ENCODE measurements at regions not wholly inside any gene's neighbourhood (a gene's known extent, or its start where the extent isn't known, plus 50 kb on each side); places are given as distances from the start of the nearest gene placed in this dataset.

DNA sequence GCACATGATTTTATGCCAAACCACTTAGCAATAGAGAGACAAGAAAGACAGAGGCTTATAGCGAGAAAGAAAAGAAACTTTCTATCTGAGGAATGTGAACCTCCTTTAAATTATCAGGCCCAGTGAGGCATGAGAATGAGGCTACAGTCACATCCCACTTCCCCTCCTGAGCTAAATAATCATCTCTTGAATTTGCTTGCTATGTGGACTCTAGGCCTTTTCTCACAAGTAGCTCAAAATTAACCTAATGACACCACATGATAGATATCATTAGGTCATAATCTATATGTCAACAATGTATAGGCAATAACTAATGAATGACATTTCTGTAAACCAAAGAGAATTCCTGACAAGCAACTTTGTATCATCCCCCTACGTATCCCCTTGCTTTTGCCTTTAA is 301.5 kb upstream of the MGAT5 start:
- no peak overlapping the region for H3K4me3 ChIP-seq (ENCODE audit: low read length)
- TF ChIP-seq, protein P1, sequence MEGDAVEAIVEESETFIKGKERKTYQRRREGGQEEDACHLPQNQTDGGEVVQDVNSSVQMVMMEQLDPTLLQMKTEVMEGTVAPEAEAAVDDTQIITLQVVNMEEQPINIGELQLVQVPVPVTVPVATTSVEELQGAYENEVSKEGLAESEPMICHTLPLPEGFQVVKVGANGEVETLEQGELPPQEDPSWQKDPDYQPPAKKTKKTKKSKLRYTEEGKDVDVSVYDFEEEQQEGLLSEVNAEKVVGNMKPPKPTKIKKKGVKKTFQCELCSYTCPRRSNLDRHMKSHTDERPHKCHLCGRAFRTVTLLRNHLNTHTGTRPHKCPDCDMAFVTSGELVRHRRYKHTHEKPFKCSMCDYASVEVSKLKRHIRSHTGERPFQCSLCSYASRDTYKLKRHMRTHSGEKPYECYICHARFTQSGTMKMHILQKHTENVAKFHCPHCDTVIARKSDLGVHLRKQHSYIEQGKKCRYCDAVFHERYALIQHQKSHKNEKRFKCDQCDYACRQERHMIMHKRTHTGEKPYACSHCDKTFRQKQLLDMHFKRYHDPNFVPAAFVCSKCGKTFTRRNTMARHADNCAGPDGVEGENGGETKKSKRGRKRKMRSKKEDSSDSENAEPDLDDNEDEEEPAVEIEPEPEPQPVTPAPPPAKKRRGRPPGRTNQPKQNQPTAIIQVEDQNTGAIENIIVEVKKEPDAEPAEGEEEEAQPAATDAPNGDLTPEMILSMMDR (conservative IDR thresholded peaks at IDR 0.05; ENCODE audit: low read depth, low read length), result no peak
- no peak for DNase-seq (ENCODE audit: low read depth)

DNA sequence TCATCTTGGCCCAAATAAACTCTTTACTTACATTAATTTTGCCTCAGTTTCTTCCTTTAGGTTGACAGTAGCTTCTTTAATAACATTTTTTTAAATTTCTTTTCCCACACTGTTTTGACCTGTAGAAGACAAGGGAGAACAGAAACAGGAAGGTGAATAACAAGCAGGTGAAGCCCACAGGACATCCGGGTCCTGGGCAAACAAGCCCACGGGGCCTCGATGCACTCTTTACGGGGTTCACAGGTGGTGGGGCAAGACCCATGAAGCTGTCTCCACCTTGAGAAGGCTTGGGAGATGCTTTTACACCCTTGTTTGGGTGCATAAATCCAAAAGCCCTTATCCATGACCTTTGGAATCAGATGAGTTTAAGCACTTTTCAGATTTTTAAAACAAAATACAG is 301.0 kb upstream of the MGAT5 start:
- TF ChIP-seq, protein P1 (conservative IDR thresholded peaks at IDR 0.05; ENCODE audit: low read depth, low read length), result no peak
- no peak overlapping the region for H3K4me3 ChIP-seq (ENCODE audit: low read length)
- DNase-seq (ENCODE audit: low read depth), result no peak

DNA sequence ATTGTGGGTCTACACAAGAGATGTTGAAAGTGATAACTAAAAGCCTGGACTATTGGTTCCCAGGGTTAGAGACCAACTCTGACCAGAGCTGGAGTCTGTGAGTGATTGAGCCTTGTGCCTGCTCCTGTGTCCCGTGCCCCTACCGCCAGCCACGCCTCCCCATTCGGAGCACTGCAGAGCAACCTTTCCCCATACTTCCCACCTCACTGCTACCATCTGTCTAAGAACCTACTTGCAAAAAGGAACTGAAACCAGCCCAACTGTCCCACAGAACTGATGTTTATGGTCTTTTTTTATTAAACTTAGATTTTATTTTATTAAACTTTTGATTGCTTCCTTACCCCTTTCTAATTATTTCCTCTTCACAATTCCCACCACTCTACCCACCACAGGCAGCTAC is 300.3 kb upstream of the MGAT5 start:
- TF ChIP-seq, protein P1 (conservative IDR thresholded peaks at IDR 0.05; ENCODE audit: low read depth, low read length), result no peak
- DNase-seq (ENCODE audit: low read depth), result no peak
- no peak overlapping the region for H3K4me3 ChIP-seq (ENCODE audit: low read length)

- H3K4me3 ChIP-seq (ENCODE audit: low read length), result no peak overlapping the region
- TF ChIP-seq, protein P1 (conservative IDR thresholded peaks at IDR 0.05; ENCODE audit: low read depth, low read length), result no peak
- no peak for DNase-seq (ENCODE audit: low read depth)
These were observed 299.2 kb upstream of the MGAT5 start for GRCh38 chr2:133954636-133955035.

GRCh38 chr2:133955169-133955568 is 298.7 kb upstream of the MGAT5 start:
- TF ChIP-seq, protein P1 (conservative IDR thresholded peaks at IDR 0.05; ENCODE audit: low read depth, low read length), result no peak
- H3K4me3 ChIP-seq (ENCODE audit: low read length), result no peak overlapping the region
- DNase-seq (ENCODE audit: low read depth), result no peak

DNA sequence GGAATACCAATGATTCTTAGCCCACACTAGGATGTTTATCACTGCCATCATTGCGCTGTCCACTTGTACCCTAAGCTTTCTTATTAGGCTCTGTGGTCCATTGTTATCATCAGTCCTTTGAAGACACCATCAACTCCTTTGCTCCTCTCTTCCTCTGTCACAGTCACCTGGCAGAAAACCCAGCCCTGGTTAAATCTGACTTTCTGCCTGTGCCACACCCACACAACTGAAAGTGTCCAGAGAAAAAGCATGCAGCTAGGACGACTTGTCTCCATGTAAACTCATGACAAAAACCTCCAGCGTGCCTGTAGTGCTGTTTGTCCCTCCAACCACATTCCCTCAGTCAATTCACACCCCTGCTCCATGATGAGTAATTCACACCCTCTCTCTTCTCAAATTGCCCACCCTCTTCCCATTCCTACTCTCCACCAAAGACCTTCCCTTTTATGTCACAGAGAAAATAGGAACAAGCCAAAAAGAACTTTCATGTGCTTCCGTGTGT is 297.4 kb upstream of the MGAT5 start:
- H3K4me3 ChIP-seq (ENCODE audit: low read length), result no peak overlapping the region
- no peak for DNase-seq (ENCODE audit: low read depth)
- TF ChIP-seq, protein P1 (conservative IDR thresholded peaks at IDR 0.05; ENCODE audit: low read depth, low read length), result no peak

GRCh38 chr2:133957724-133958480 is 296.0 kb upstream of the MGAT5 start:
- no peak overlapping the region for H3K4me3 ChIP-seq (ENCODE audit: low read length)
- DNase-seq (ENCODE audit: low read depth), result no peak
- TF ChIP-seq, protein P1 (conservative IDR thresholded peaks at IDR 0.05; ENCODE audit: low read depth, low read length), result no peak
